H9 (cell line): ENCODE measurements at regions not wholly inside any gene's neighbourhood (a gene's known extent, or its start where the extent isn't known, plus 50 kb on each side); places are given as distances from the start of the nearest gene placed in this dataset.

Experiments used
- DNase-seq: peaks from one replicate; pipeline ENCODE4 v3.0.0-alpha.2; 2017
- H2AFZ ChIP-seq: one replicate; pipeline ENCODE4 v1.6.1; 2013; ENCODE audit warnings: mild to moderate bottlenecking, low read length, control low read depth, moderate library complexity
- H2AK5ac ChIP-seq: 2 replicates; pipeline ENCODE4 v1.6.1; 2013; ENCODE audit warnings: low read length, control low read depth, mixed read lengths; ENCODE audit not compliant: insufficient read length
- H2BK120ac ChIP-seq: one replicate; pipeline ENCODE4 v1.6.1; 2013; ENCODE audit warnings: low read depth, mild to moderate bottlenecking, low read length, control low read depth, inconsistent platforms; ENCODE audit not compliant: poor library complexity, severe bottlenecking
- H2BK12ac ChIP-seq: 2 replicates; pipeline ENCODE4 v1.6.1; 2013; ENCODE audit warnings: low read length, control low read depth, mixed read lengths, low read depth; ENCODE audit not compliant: insufficient read length
- H2BK15ac ChIP-seq: 2 replicates; pipeline ENCODE4 v1.6.1; 2013; ENCODE audit warnings: low read depth, low read length, control low read depth
- H2BK20ac ChIP-seq: one replicate; pipeline ENCODE4 v1.6.1; 2013; ENCODE audit warnings: low read depth, mild to moderate bottlenecking, low read length, control low read depth, inconsistent platforms; ENCODE audit not compliant: poor library complexity, severe bottlenecking
- H2BK5ac ChIP-seq: 2 replicates; pipeline ENCODE4 v1.6.1; 2013; ENCODE audit warnings: low read length, control low read depth, mixed read lengths; ENCODE audit not compliant: insufficient read length
- H3K14ac ChIP-seq: 2 replicates; pipeline ENCODE4 v1.6.1; 2013; ENCODE audit warnings: low read length, control low read depth; ENCODE audit not compliant: insufficient read depth
- H3K18ac ChIP-seq: 2 replicates; pipeline ENCODE4 v1.6.1; 2013; ENCODE audit warnings: low read depth, mild to moderate bottlenecking, mixed read lengths, low read length, control low read depth; ENCODE audit not compliant: insufficient read length
- H3K23ac ChIP-seq: 2 replicates; pipeline ENCODE4 v1.6.1; 2013; ENCODE audit warnings: low read length, control low read depth, mixed read lengths, low read depth; ENCODE audit not compliant: insufficient read length
- H3K23me2 ChIP-seq: 2 replicates; pipeline ENCODE4 v1.6.1; 2013; ENCODE audit warnings: low read depth, mild to moderate bottlenecking, mixed read lengths, low read length, control low read depth; ENCODE audit not compliant: insufficient read length, poor library complexity, severe bottlenecking
- H3K27ac ChIP-seq: 2 replicates; pipeline ENCODE4 v1.5.1; 2013; ENCODE audit warnings: low read length, control low read depth, mixed read lengths, low read depth; ENCODE audit not compliant: insufficient read length
- H3K27me3 ChIP-seq: 2 replicates; pipeline ENCODE4 v1.6.1; 2013; ENCODE audit warnings: low read length, control low read depth, inconsistent platforms; ENCODE audit not compliant: insufficient read depth
- H3K4ac ChIP-seq: 2 replicates; pipeline ENCODE4 v1.6.1; 2013; ENCODE audit warnings: low read depth, mild to moderate bottlenecking, control low read depth, inconsistent platforms, low read length, moderate library complexity
- H3K4me1 ChIP-seq: 2 replicates; pipeline ENCODE4 v1.6.1; 2013; ENCODE audit warnings: low read length, control low read depth, inconsistent platforms; ENCODE audit not compliant: insufficient read depth
- H3K4me2 ChIP-seq: 2 replicates; pipeline ENCODE4 v1.6.1; 2013; ENCODE audit warnings: low read length, control low read depth, mixed read lengths; ENCODE audit not compliant: insufficient read length, insufficient read depth
- H3K56ac ChIP-seq: 2 replicates; pipeline ENCODE4 v1.6.1; 2013; ENCODE audit warnings: low read depth, mild to moderate bottlenecking, mixed read lengths, low read length, control low read depth; ENCODE audit not compliant: insufficient read length
- H3K79me1 ChIP-seq: 2 replicates; pipeline ENCODE4 v1.6.1; 2013; ENCODE audit warnings: low read depth, mild to moderate bottlenecking, moderate library complexity, low read length, control low read depth, inconsistent platforms; ENCODE audit not compliant: insufficient read depth, poor library complexity, severe bottlenecking
- H3K79me2 ChIP-seq: 2 replicates; pipeline ENCODE4 v1.6.1; 2013; ENCODE audit warnings: low read length, control low read depth, inconsistent platforms; ENCODE audit not compliant: insufficient read depth
- H3K9ac ChIP-seq: 2 replicates; pipeline ENCODE4 v1.6.1; 2013; ENCODE audit warnings: low read length, control low read depth, mixed read lengths; ENCODE audit not compliant: insufficient read length; ENCODE audit errors: extremely low read depth
- H3K9me3 ChIP-seq: one replicate; pipeline ENCODE4 v1.6.1; 2013; ENCODE audit warnings: low read depth, low read length, inconsistent platforms; ENCODE audit not compliant: control insufficient read depth
- H3T11ph ChIP-seq: one replicate; pipeline ENCODE4 v1.6.1; 2013; ENCODE audit warnings: mild to moderate bottlenecking, low read length, control low read depth, inconsistent platforms
- H4K20me1 ChIP-seq: one replicate; pipeline ENCODE4 v1.6.1; 2013; ENCODE audit not compliant: control insufficient read depth, insufficient read length, insufficient read depth
- H4K5ac ChIP-seq: 2 replicates; pipeline ENCODE4 v1.6.1; 2013; ENCODE audit warnings: low read depth, mild to moderate bottlenecking, mixed read lengths, low read length, control low read depth; ENCODE audit not compliant: insufficient read length
- H4K8ac ChIP-seq: replicated peaks from 2 replicates; pipeline ENCODE4 v1.6.1; 2013; ENCODE audit warnings: low read length, control low read depth, mixed read lengths, low read depth; ENCODE audit not compliant: insufficient read length
- H4K91ac ChIP-seq: 2 replicates; pipeline ENCODE4 v1.6.1; 2013; ENCODE audit warnings: low read depth, mild to moderate bottlenecking, moderate library complexity, mixed read lengths, low read length, control low read depth; ENCODE audit not compliant: insufficient read length
- H3K27ac Mint-ChIP-seq, 3 experiments: 2 replicates in 2 of 3; 3 replicates in 1 of 3; pipeline ENCODE4 v1.8.0; 2020 to 2021; ENCODE audit warnings: mixed read lengths in 3 of 3, mild to moderate bottlenecking in 1 of 3, moderate library complexity in 1 of 3
- H3K27me3 Mint-ChIP-seq: 2 replicates; pipeline ENCODE4 v1.8.0; 2021; ENCODE audit warnings: low read depth, mild to moderate bottlenecking, moderate library complexity, mixed read lengths
- H3K36me3 Mint-ChIP-seq, 3 experiments: 2 replicates in 2 of 3; 3 replicates in 1 of 3; pipeline ENCODE4 v1.8.0; 2020 to 2021; ENCODE audit warnings: low read depth in 3 of 3, mixed read lengths in 3 of 3; ENCODE audit not compliant: insufficient read depth in 1 of 3
- H3K4me1 Mint-ChIP-seq, 2 experiments: 2 replicates each; pipeline ENCODE4 v1.8.0; 2020; ENCODE audit warnings: mixed read lengths in 2 of 2
- H3K4me3 Mint-ChIP-seq, 2 experiments: 2 replicates in 1 of 2; 3 replicates in 1 of 2; pipeline ENCODE4 v1.8.0; 2020 to 2021; ENCODE audit warnings: mild to moderate bottlenecking in 2 of 2, mixed read lengths in 2 of 2, moderate library complexity in 1 of 2
- H3K9me3 Mint-ChIP-seq, 2 experiments: 2 replicates in 1 of 2; 3 replicates in 1 of 2; pipeline ENCODE4 v1.8.0; 2020; ENCODE audit warnings: mild to moderate bottlenecking in 2 of 2, mixed read lengths in 2 of 2, moderate library complexity in 1 of 2
- CTCF ChIP-seq: fragments of 200-600 bp; sonication (generic); conservative IDR thresholded peaks from 3 replicates; pipeline ENCODE4 v1.8.0; 2021; ENCODE audit warnings: antibody characterized with exemption, mild to moderate bottlenecking
- WGBS: extraction: QIAGEN DNeasy Blood & Tissue Kit; methylation state at CpG from one replicate; pipeline ENCODE4 v1.1.7; 2013; ENCODE audit warnings: missing lambda C conversion rate, low lambda C conversion rate, mixed read lengths; ENCODE audit not compliant: insufficient read length; ENCODE audit errors: extremely low coverage; 5-methylcytosine and 5-hydroxymethylcytosine counted together

- Histone ChIP-seq H3K79me2 (no peaks in the 10 kb centered on the region), H3K79me1 (no peaks in the 10 kb centered on the region), H4K8ac (no peak overlapping the region), H4K91ac (no peak overlapping the region), H3K9ac (no peak overlapping the region), H3T11ph (no peak overlapping the region), H2BK12ac (no peak overlapping the region), H3K27ac (no peak overlapping the region), H3K14ac (no peak overlapping the region), H3K23ac (no peak overlapping the region), H3K9me3 (no peaks in the 10 kb centered on the region), H2BK15ac (no peak overlapping the region), H2BK120ac (no peak overlapping the region), H4K5ac (no peak overlapping the region), H2BK20ac (no peak overlapping the region), H3K56ac (no peak overlapping the region), H3K4ac (no peak overlapping the region), H2AK5ac (no peak overlapping the region), H2BK5ac (no peak overlapping the region), H3K18ac (no peak overlapping the region), H3K4me1 (no peaks in the 10 kb centered on the region), H3K27me3 (no peaks in the 10 kb centered on the region), H3K23me2 (no peaks in the 10 kb centered on the region), H4K20me1 (no peaks in the 10 kb centered on the region), H3K4me2 (no peak overlapping the region), H2AFZ (no peak overlapping the region)
- H3K27ac Mint-ChIP-seq, result no peak overlapping the region
- no peaks in the 10 kb centered on the region for H3K9me3 Mint-ChIP-seq
- WGBS, result no CpG with 5 or more reads among the region's 4 CpGs
- TF ChIP-seq CTCF, result no peak
- no peaks in the 10 kb centered on the region for H3K27me3 Mint-ChIP-seq
- no peak overlapping the region for H3K4me3 Mint-ChIP-seq
- H3K36me3 Mint-ChIP-seq, result no peaks in the 10 kb centered on the region
- DNase-seq, result no peak
- H3K4me1 Mint-ChIP-seq, result no peaks in the 10 kb centered on the region
Measured at GRCh38 chr2:192993059-192993458, 798.3 kb upstream of the TMEFF2 start.
